Neuronal stem cell (in vitro differentiated cells): ENCODE measurements at regions not wholly inside any gene's neighbourhood (a gene's known extent, or its start where the extent isn't known, plus 50 kb on each side); places are given as distances from the start of the nearest gene placed in this dataset.
A peak's percentile ranks its signal among the peaks of the same experiment; 100 is the strongest.

ENCODE experiments used
- DNase-seq: peaks from one replicate; pipeline ENCODE4 v3.0.0-alpha.2; 2013; ENCODE audit warnings: low spot score
- H2AFZ ChIP-seq: one replicate; pipeline ENCODE4 v1.6.1; 2013; ENCODE audit warnings: mild to moderate bottlenecking, low read length, inconsistent platforms
- H2AK5ac ChIP-seq: 2 replicates; pipeline ENCODE4 v1.6.1; 2013; ENCODE audit warnings: low read depth, mild to moderate bottlenecking, inconsistent platforms, low read length, moderate library complexity, mixed read lengths
- H2BK120ac ChIP-seq: 2 replicates; pipeline ENCODE4 v1.6.1; 2013; ENCODE audit warnings: low read depth, mild to moderate bottlenecking, inconsistent platforms, low read length, moderate library complexity, mixed read lengths
- H2BK12ac ChIP-seq: one replicate; pipeline ENCODE4 v1.6.1; 2013; ENCODE audit warnings: low read length, inconsistent platforms
- H2BK15ac ChIP-seq: 2 replicates; pipeline ENCODE4 v1.6.1; 2013; ENCODE audit warnings: mild to moderate bottlenecking, low read length, inconsistent platforms, mixed read lengths
- H2BK5ac ChIP-seq: one replicate; pipeline ENCODE4 v1.6.1; 2013; ENCODE audit warnings: inconsistent platforms, mild to moderate bottlenecking, low read length, moderate library complexity
- H3K14ac ChIP-seq: one replicate; pipeline ENCODE4 v1.6.1; 2013; ENCODE audit warnings: low read length, inconsistent platforms
- H3K18ac ChIP-seq: 2 replicates; pipeline ENCODE4 v1.6.1; 2013; ENCODE audit warnings: low read length, inconsistent platforms
- H3K23ac ChIP-seq: 2 replicates; pipeline ENCODE4 v1.6.1; 2013; ENCODE audit warnings: low read depth, mild to moderate bottlenecking, mixed read lengths, low read length, inconsistent platforms; ENCODE audit not compliant: poor library complexity
- H3K27ac ChIP-seq: replicated peaks from 3 replicates; pipeline ENCODE4 v1.5.1; 2013; ENCODE audit warnings: low read length, inconsistent platforms
- H3K27me3 ChIP-seq, 3 experiments: 2 replicates each; pipeline ENCODE4 v1.6.1; 2013; ENCODE audit warnings: low read length in 3 of 3, mild to moderate bottlenecking in 2 of 3, inconsistent platforms in 1 of 3, low read depth in 1 of 3, mixed read lengths in 1 of 3, moderate library complexity in 1 of 3; ENCODE audit not compliant: control insufficient read depth in 3 of 3, insufficient read depth in 3 of 3
- H3K36me3 ChIP-seq, 2 donors: replicated peaks in 1 of 2; 2 replicates each; pipeline ENCODE4 v1.6.1; 2013; ENCODE audit warnings: low read length in 2 of 2; ENCODE audit not compliant: control insufficient read depth in 2 of 2, insufficient read depth in 2 of 2
- H3K4ac ChIP-seq: 2 replicates; pipeline ENCODE4 v1.6.1; 2013; ENCODE audit warnings: inconsistent platforms, mild to moderate bottlenecking, low read length, moderate library complexity
- H3K4me1 ChIP-seq, 2 donors: 1 replicate in 1 of 2; 2 replicates in 1 of 2; pipeline ENCODE4 v1.6.1; 2013; ENCODE audit warnings: low read length in 2 of 2, low read depth in 1 of 2; ENCODE audit not compliant: control insufficient read depth in 2 of 2, insufficient read depth in 1 of 2
- H3K4me2 ChIP-seq: one replicate; pipeline ENCODE4 v1.6.1; 2013; ENCODE audit warnings: mild to moderate bottlenecking, low read length, inconsistent platforms; ENCODE audit not compliant: insufficient read depth, poor library complexity, severe bottlenecking
- H3K4me3 ChIP-seq, 2 donors: 2 replicates each; pipeline ENCODE4 v1.5.1; 2013; ENCODE audit warnings: low read length in 2 of 2, mild to moderate bottlenecking in 2 of 2, inconsistent platforms in 1 of 2, moderate library complexity in 1 of 2
- H3K79me1 ChIP-seq: one replicate; pipeline ENCODE4 v1.6.1; 2013; ENCODE audit warnings: low read depth, mild to moderate bottlenecking, inconsistent platforms, low read length, moderate library complexity
- H3K9ac ChIP-seq: one replicate; pipeline ENCODE4 v1.6.1; 2013; ENCODE audit warnings: mild to moderate bottlenecking, low read depth, low read length, inconsistent platforms; ENCODE audit not compliant: poor library complexity
- H3K9me3 ChIP-seq, 2 donors: replicated peaks in 1 of 2; 2 replicates each; pipeline versions ENCODE3 to v1.6.1; 2013; ENCODE audit warnings: low read length in 2 of 2, mild to moderate bottlenecking in 2 of 2, inconsistent platforms in 1 of 2, low read depth in 1 of 2, mixed read lengths in 1 of 2, moderate library complexity in 1 of 2; ENCODE audit not compliant: control insufficient read depth in 2 of 2, insufficient read depth in 1 of 2
- H4K8ac ChIP-seq: one replicate; pipeline ENCODE4 v1.6.1; 2013; ENCODE audit warnings: low read depth, mild to moderate bottlenecking, inconsistent platforms, low read length, moderate library complexity
- H4K91ac ChIP-seq: one replicate; pipeline ENCODE4 v1.6.1; 2013; ENCODE audit warnings: low read length, low read depth, mild to moderate bottlenecking, inconsistent platforms; ENCODE audit not compliant: poor library complexity
- WGBS, 2 donors: extraction: QIAGEN DNeasy Blood & Tissue Kit; methylation state at CpG; one replicate each; pipeline ENCODE4 v1.1.7; 2013; ENCODE audit warnings: missing lambda C conversion rate in 2 of 2, mixed read lengths in 1 of 2; ENCODE audit not compliant: insufficient read length in 2 of 2, insufficient replicate concordance in 1 of 2; ENCODE audit errors: extremely low coverage in 2 of 2; 5-methylcytosine and 5-hydroxymethylcytosine counted together

DNA sequence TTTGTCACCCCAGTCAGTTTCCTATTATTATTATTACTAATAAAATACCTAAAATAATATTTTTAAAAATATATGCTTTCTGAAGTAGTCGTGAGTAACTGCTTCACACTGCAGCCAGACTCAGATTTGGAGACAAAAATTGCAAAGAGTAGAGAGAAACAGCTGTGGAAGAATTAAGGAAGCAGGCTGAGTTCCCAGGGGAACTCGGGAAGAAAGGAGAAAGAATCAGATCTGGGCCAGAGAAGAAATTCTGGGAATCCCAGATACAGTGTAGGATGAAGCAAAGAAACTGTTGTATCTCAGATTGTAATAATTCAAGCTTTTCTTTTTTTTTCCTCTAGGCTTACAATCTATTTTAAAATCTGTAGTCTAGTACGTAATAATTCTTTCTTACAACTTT lies 182.3 kb downstream of the FTCDNL1 start:
- H3K9me3 ChIP-seq = no peaks in the 10 kb centered on the region
- H3K4me3 ChIP-seq = no peak overlapping the region
- H3K18ac ChIP-seq = no peak overlapping the region
- no peak overlapping the region for H2BK5ac ChIP-seq
- H2BK120ac ChIP-seq = no peak overlapping the region
- no peaks in the 10 kb centered on the region for H3K4me1 ChIP-seq
- no CpG with 5 or more reads among the region's 3 CpGs for WGBS, 2 donors
- H3K23ac ChIP-seq = no peak overlapping the region
- no peaks in the 10 kb centered on the region for H3K27me3 ChIP-seq
- H3K79me1 ChIP-seq = no peaks in the 10 kb centered on the region
- H3K4me2 ChIP-seq = no peak overlapping the region
- no peak overlapping the region for H4K91ac ChIP-seq
- H4K8ac ChIP-seq = no peak overlapping the region
- no peak overlapping the region for H2BK12ac ChIP-seq
- H3K9ac ChIP-seq = no peak overlapping the region
- no peak overlapping the region for H3K27ac ChIP-seq
- H2AFZ ChIP-seq = no peak overlapping the region
- H2BK15ac ChIP-seq = no peak overlapping the region
- H3K36me3 ChIP-seq = no peaks in the 10 kb centered on the region
- H3K4ac ChIP-seq = no peak overlapping the region
- DNase-seq = no peak
- no peak overlapping the region for H3K14ac ChIP-seq
- no peak overlapping the region for H2AK5ac ChIP-seq

DNA sequence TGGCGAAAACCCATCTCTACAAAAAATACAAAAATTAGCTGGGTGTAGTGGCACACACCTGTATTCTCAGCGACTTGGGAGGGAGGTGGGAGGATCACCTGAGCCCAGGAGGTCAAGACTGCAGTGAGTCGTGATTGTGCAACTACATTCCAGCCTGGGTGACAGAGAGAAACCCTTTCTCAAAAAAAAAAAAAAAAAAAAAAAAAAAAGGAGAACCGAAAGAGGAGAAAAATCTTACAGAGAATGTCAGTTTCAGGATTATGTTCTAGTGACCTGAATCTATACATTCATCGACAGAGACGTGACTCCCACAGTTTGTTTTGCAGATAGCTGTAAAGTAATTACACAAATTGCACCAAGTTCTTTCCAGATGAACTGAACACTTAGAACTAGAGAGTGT lies 187.8 kb downstream of the FTCDNL1 start:
- no peak overlapping the region for H3K4ac ChIP-seq
- no peak for DNase-seq
- no peaks in the 10 kb centered on the region for H3K4me1 ChIP-seq
- H3K9ac ChIP-seq = no peak overlapping the region
- no peak overlapping the region for H3K4me3 ChIP-seq
- no peak overlapping the region for H3K14ac ChIP-seq
- no peak overlapping the region for H2AFZ ChIP-seq
- WGBS, 2 donors = no CpG with 5 or more reads among the region's 6 CpGs
- no peak overlapping the region for H3K23ac ChIP-seq
- H4K8ac ChIP-seq = no peak overlapping the region
- no peak overlapping the region for H3K4me2 ChIP-seq
- no peak overlapping the region for H2BK120ac ChIP-seq
- H2BK5ac ChIP-seq = no peak overlapping the region
- H2AK5ac ChIP-seq = no peak overlapping the region
- H3K36me3 ChIP-seq = no peaks in the 10 kb centered on the region
- H2BK15ac ChIP-seq = no peak overlapping the region
- no peaks in the 10 kb centered on the region for H3K9me3 ChIP-seq
- H3K18ac ChIP-seq = no peak overlapping the region
- no peak overlapping the region for H3K27ac ChIP-seq
- H2BK12ac ChIP-seq = no peak overlapping the region
- no peaks in the 10 kb centered on the region for H3K79me1 ChIP-seq
- H4K91ac ChIP-seq = no peak overlapping the region
- H3K27me3 ChIP-seq = peaks cover 0 to 3% (median 0%) of the 10 kb centered on the region in 3 experiments

DNA sequence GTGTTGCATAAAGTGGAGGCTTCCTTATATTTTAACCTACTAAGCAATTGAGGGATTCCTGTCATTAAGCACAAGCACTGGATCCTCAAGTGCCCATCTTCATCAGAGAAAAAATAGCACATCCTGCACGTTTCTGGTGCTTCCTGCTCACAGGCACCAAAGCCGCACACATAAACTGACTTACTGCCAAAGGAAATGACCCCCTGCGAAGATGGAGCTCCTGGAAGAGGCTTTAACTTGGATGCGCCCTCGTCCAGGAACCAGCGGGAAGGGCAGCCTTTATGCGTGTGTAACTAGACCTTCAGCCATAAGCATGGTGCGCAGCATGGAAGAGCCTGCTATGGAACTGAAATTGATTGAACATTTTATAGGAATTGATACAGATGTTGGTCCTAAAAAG lies 188.7 kb downstream of the FTCDNL1 start:
- no peak overlapping the region for H2AK5ac ChIP-seq
- H3K23ac ChIP-seq = no peak overlapping the region
- H3K9me3 ChIP-seq = no peaks in the 10 kb centered on the region
- no peak overlapping the region for H3K4ac ChIP-seq
- H3K36me3 ChIP-seq = no peaks in the 10 kb centered on the region
- H3K4me1 ChIP-seq = no peaks in the 10 kb centered on the region
- H3K4me2 ChIP-seq = no peak overlapping the region
- H3K14ac ChIP-seq = no peak overlapping the region
- peaks cover 0 to 3% (median 0%) of the 10 kb centered on the region in 3 experiments for H3K27me3 ChIP-seq
- H4K91ac ChIP-seq = no peak overlapping the region
- H2BK120ac ChIP-seq = no peak overlapping the region
- no peak overlapping the region for H2BK12ac ChIP-seq
- H2BK15ac ChIP-seq = no peak overlapping the region
- DNase-seq = no peak
- H3K79me1 ChIP-seq = no peaks in the 10 kb centered on the region
- no CpG with 5 or more reads among the region's 8 CpGs for WGBS, 2 donors
- H2AFZ ChIP-seq = no peak overlapping the region
- no peak overlapping the region for H3K4me3 ChIP-seq
- H3K27ac ChIP-seq = no peak overlapping the region
- H4K8ac ChIP-seq = no peak overlapping the region
- no peak overlapping the region for H2BK5ac ChIP-seq
- no peak overlapping the region for H3K18ac ChIP-seq
- H3K9ac ChIP-seq = no peak overlapping the region

DNA sequence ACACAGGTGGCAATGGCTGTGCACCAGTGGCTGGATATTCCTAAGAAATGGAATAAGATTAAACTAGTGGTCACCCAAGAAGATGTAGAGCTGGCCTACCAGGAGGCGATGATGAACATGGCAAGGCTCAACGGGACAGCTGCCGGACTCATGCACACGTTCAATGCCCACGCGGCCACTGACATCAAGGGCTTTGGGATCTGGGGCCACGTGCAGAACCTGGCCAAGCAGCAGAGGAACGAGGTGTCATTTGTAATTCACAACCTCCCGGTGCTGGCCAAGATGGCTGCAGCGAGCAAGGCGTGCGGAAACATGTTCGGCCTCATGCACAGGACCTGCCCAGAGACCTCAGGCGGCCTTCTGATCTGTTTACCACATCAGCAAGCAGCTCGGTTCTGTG lies 190.8 kb downstream of the FTCDNL1 start:
- Histone ChIP-seq H2AFZ (no peak overlapping the region), H2BK15ac (peak overlapping the region; percentile 7), H3K14ac (no peak overlapping the region), H3K36me3 (no peaks in the 10 kb centered on the region), H3K4me1 (no peaks in the 10 kb centered on the region), H3K18ac (no peak overlapping the region), H4K91ac (no peak overlapping the region), H3K9me3 (no peaks in the 10 kb centered on the region), H3K27ac (no peak overlapping the region), H4K8ac (no peak overlapping the region), H3K27me3 (peaks cover 0 to 3% (median 0%) of the 10 kb centered on the region in 3 experiments), H3K4me2 (no peak overlapping the region), H3K23ac (no peak overlapping the region), H2BK120ac (no peak overlapping the region), H3K79me1 (no peaks in the 10 kb centered on the region), H3K4ac (no peak overlapping the region), H2BK5ac (no peak overlapping the region), H2AK5ac (no peak overlapping the region), H3K4me3 (no peak overlapping the region), H2BK12ac (no peak overlapping the region), H3K9ac (no peak overlapping the region)
- DNase-seq = no peak
- WGBS, 2 donors = no CpG with 5 or more reads among the region's 15 CpGs
